ENCODE measurements at regions not wholly inside any gene's neighbourhood (a gene's known extent, or its start where the extent isn't known, plus 50 kb on each side); places are given as distances from the start of the nearest gene placed in this dataset.
A peak's percentile ranks its signal among the peaks of the same experiment; 100 is the strongest.

- H3K4me3 ChIP-seq (ENCODE audit: severe bottlenecking): no peak overlapping the region
- no peaks in the 10 kb centered on the region for H3K9me3 ChIP-seq (ENCODE audit: severe bottlenecking)
- H3K4me1 ChIP-seq (ENCODE audit: insufficient read depth, poor library complexity, severe bottlenecking): peaks cover 16% of the 10 kb centered on the region
- no peaks in the 10 kb centered on the region for H3K27me3 ChIP-seq (ENCODE audit: insufficient read depth, poor library complexity, severe bottlenecking)
- peaks cover 11% of the 10 kb centered on the region; the same call in 1 of the 2 replicates for H3K36me3 ChIP-seq (ENCODE audit: low read depth)
- no peak overlapping the region for H3K27ac ChIP-seq (ENCODE audit: poor library complexity, severe bottlenecking)
- ATAC-seq (ENCODE audit: low read depth) (no peak), DNase-seq (ENCODE audit: low spot score) (peak; percentile 61)
- TF ChIP-seq CTCF (IDR thresholded peaks at IDR 0.05; ENCODE audit: poor library complexity, severe bottlenecking): no peak
Measured at GRCh38 chr17:64787921-64788271, 125.8 kb upstream of the SMURF2 start.

- TF ChIP-seq CTCF (IDR thresholded peaks at IDR 0.05; ENCODE audit: poor library complexity, severe bottlenecking): no peak
- Histone ChIP-seq H3K4me1 (ENCODE audit: insufficient read depth, poor library complexity, severe bottlenecking) (peaks cover 13% of the 10 kb centered on the region), H3K27me3 (ENCODE audit: insufficient read depth, poor library complexity, severe bottlenecking) (no peaks in the 10 kb centered on the region), H3K9me3 (ENCODE audit: severe bottlenecking) (no peaks in the 10 kb centered on the region), H3K36me3 (ENCODE audit: low read depth) (peaks cover 11% of the 10 kb centered on the region; the same call in 1 of the 2 replicates), H3K4me3 (ENCODE audit: severe bottlenecking) (no peak overlapping the region), H3K27ac (ENCODE audit: poor library complexity, severe bottlenecking) (no peak overlapping the region)
- DNase-seq (ENCODE audit: low spot score) (peak; percentile 20), ATAC-seq (ENCODE audit: low read depth) (no peak)
Measured at GRCh38 chr17:64787255-64787920, 125.3 kb upstream of the SMURF2 start.

- TF ChIP-seq CTCF (IDR thresholded peaks at IDR 0.05; ENCODE audit: poor library complexity, severe bottlenecking): no peak
Measured at GRCh38 chr17:64786337-64786736, 124.2 kb upstream of the SMURF2 start.

GRCh38 chr17:64785011-64785421 is 122.9 kb upstream of the SMURF2 start:
- Histone ChIP-seq H3K27me3 (ENCODE audit: insufficient read depth, poor library complexity, severe bottlenecking) (no peaks in the 10 kb centered on the region), H3K4me3 (ENCODE audit: severe bottlenecking) (no peak overlapping the region), H3K36me3 (ENCODE audit: low read depth) (peaks cover 7% of the 10 kb centered on the region; the same call in 1 of the 2 replicates), H3K4me1 (ENCODE audit: insufficient read depth, poor library complexity, severe bottlenecking) (peaks cover 13% of the 10 kb centered on the region), H3K9me3 (ENCODE audit: severe bottlenecking) (no peaks in the 10 kb centered on the region), H3K27ac (ENCODE audit: poor library complexity, severe bottlenecking) (no peak overlapping the region)
- no peak for DNase-seq (ENCODE audit: low spot score)
- no peak for ATAC-seq (ENCODE audit: low read depth)
- no peak for TF ChIP-seq CTCF (IDR thresholded peaks at IDR 0.05; ENCODE audit: poor library complexity, severe bottlenecking)

More at GRCh38 chr17:64786337-64786736, 124.2 kb upstream of the SMURF2 start:
- Histone ChIP-seq H3K9me3 (ENCODE audit: severe bottlenecking) (no peaks in the 10 kb centered on the region), H3K4me3 (ENCODE audit: severe bottlenecking) (no peak overlapping the region), H3K27ac (ENCODE audit: poor library complexity, severe bottlenecking) (peak overlapping the region; percentile 19), H3K27me3 (ENCODE audit: insufficient read depth, poor library complexity, severe bottlenecking) (no peaks in the 10 kb centered on the region), H3K36me3 (ENCODE audit: low read depth) (peaks cover 7% of the 10 kb centered on the region; the same call in 1 of the 2 replicates), H3K4me1 (ENCODE audit: insufficient read depth, poor library complexity, severe bottlenecking) (peaks cover 13% of the 10 kb centered on the region)
- DNase-seq (ENCODE audit: low spot score) (no peak), ATAC-seq (ENCODE audit: low read depth) (peak; percentile 61)

- H3K27ac ChIP-seq (ENCODE audit: poor library complexity, severe bottlenecking): no peak overlapping the region
- no peaks in the 10 kb centered on the region for H3K9me3 ChIP-seq (ENCODE audit: severe bottlenecking)
- DNase-seq (ENCODE audit: low spot score) (no peak), ATAC-seq (ENCODE audit: low read depth) (no peak)
- H3K4me3 ChIP-seq (ENCODE audit: severe bottlenecking): no peak overlapping the region
- peaks cover 7% of the 10 kb centered on the region; the same call in 1 of the 2 replicates for H3K36me3 ChIP-seq (ENCODE audit: low read depth)
- H3K27me3 ChIP-seq (ENCODE audit: insufficient read depth, poor library complexity, severe bottlenecking): no peaks in the 10 kb centered on the region
- no peak for TF ChIP-seq CTCF (IDR thresholded peaks at IDR 0.05; ENCODE audit: poor library complexity, severe bottlenecking)
- H3K4me1 ChIP-seq (ENCODE audit: insufficient read depth, poor library complexity, severe bottlenecking): peaks cover 13% of the 10 kb centered on the region
Measured at GRCh38 chr17:64784353-64785010, 122.4 kb upstream of the SMURF2 start.
